ENCODE measurements at regions not wholly inside any gene's neighbourhood (a gene's known extent, or its start where the extent isn't known, plus 50 kb on each side); places are given as distances from the start of the nearest gene placed in this dataset.

- TF ChIP-seq, protein P1, sequence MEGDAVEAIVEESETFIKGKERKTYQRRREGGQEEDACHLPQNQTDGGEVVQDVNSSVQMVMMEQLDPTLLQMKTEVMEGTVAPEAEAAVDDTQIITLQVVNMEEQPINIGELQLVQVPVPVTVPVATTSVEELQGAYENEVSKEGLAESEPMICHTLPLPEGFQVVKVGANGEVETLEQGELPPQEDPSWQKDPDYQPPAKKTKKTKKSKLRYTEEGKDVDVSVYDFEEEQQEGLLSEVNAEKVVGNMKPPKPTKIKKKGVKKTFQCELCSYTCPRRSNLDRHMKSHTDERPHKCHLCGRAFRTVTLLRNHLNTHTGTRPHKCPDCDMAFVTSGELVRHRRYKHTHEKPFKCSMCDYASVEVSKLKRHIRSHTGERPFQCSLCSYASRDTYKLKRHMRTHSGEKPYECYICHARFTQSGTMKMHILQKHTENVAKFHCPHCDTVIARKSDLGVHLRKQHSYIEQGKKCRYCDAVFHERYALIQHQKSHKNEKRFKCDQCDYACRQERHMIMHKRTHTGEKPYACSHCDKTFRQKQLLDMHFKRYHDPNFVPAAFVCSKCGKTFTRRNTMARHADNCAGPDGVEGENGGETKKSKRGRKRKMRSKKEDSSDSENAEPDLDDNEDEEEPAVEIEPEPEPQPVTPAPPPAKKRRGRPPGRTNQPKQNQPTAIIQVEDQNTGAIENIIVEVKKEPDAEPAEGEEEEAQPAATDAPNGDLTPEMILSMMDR (IDR thresholded peaks at IDR 0.05), result no peak
- no peak for TF ChIP-seq EZH2 (IDR thresholded peaks at IDR 0.05)
These were observed 58.7 kb upstream of the FNDC3B start for GRCh38 chr3:171980578-171981270.
